MM.1S (cell line): ENCODE measurements at regions not wholly inside any gene's neighbourhood (a gene's known extent, or its start where the extent isn't known, plus 50 kb on each side); places are given as distances from the start of the nearest gene placed in this dataset.

ENCODE experiments used
- DNase-seq: peaks from one replicate; pipeline ENCODE4 v3.0.0-alpha.2; 2015
- H2AFZ ChIP-seq: fragments of 300-600 bp; sonication (generic); 2 replicates; pipeline ENCODE4 v1.6.0; 2016; ENCODE audit warnings: antibody characterized with exemption, low read length
- H3F3A ChIP-seq: fragments of 300-600 bp; sonication (generic); 2 replicates; pipeline ENCODE4 v1.6.1; 2016; ENCODE audit warnings: mild to moderate bottlenecking, antibody characterized with exemption, low read length, moderate library complexity, mixed read lengths; ENCODE audit not compliant: insufficient read depth
- H3K27ac ChIP-seq: fragments of 300-600 bp; sonication (generic); 2 replicates; pipeline ENCODE4 v1.5.1; 2016; ENCODE audit warnings: mild to moderate bottlenecking, low read length
- H3K27me3 ChIP-seq: fragments of 300-600 bp; sonication (generic); replicated peaks from 2 replicates; pipeline ENCODE4 v1.6.0; 2016; ENCODE audit warnings: low read length; ENCODE audit not compliant: insufficient read depth
- H3K36me3 ChIP-seq: fragments of 300-600 bp; sonication (generic); replicated peaks from 2 replicates; pipeline ENCODE4 v1.6.1; 2016; ENCODE audit warnings: mild to moderate bottlenecking, low read length, mixed read lengths; ENCODE audit not compliant: insufficient read depth
- H3K4me1 ChIP-seq: fragments of 300-600 bp; sonication (generic); 2 replicates; pipeline ENCODE4 v1.6.1; 2016; ENCODE audit warnings: low read length, mixed read lengths
- H3K4me2 ChIP-seq: fragments of 300-600 bp; sonication (generic); 2 replicates; pipeline ENCODE4 v1.6.0; 2016; ENCODE audit warnings: low read depth, low read length
- H3K4me3 ChIP-seq: fragments of 300-600 bp; sonication (generic); 2 replicates; pipeline ENCODE4 v1.5.1; 2016; ENCODE audit warnings: low read length, mixed read lengths
- H3K79me2 ChIP-seq: fragments of 300-600 bp; sonication (generic); 2 replicates; pipeline ENCODE4 v1.6.1; 2016; ENCODE audit warnings: mixed run types, low read length, mixed read lengths
- H3K9ac ChIP-seq: fragments of 300-600 bp; sonication (generic); 2 replicates; pipeline ENCODE4 v1.6.1; 2016; ENCODE audit warnings: low read length, mixed read lengths
- H3K9me2 ChIP-seq: fragments of 300-600 bp; sonication (generic); replicated peaks from 2 replicates; pipeline ENCODE4 v1.6.1; 2016; ENCODE audit warnings: mild to moderate bottlenecking, low read length, mixed read lengths; ENCODE audit not compliant: insufficient read depth
- H3K9me3 ChIP-seq: fragments of 300-600 bp; sonication (generic); replicated peaks from 2 replicates; pipeline ENCODE4 v1.6.1; 2016; ENCODE audit warnings: mild to moderate bottlenecking, low read length, mixed read lengths; ENCODE audit not compliant: insufficient read depth
- H4K20me1 ChIP-seq: fragments of 300-600 bp; sonication (generic); 2 replicates; pipeline ENCODE4 v1.6.1; 2016; ENCODE audit warnings: mild to moderate bottlenecking, low read length, moderate library complexity, mixed read lengths; ENCODE audit not compliant: insufficient read depth
- EZH2 ChIP-seq: fragments of 300-600 bp; sonication (generic); optimal IDR thresholded peaks from 2 replicates; pipeline ENCODE3; 2017; ENCODE audit warnings: low read depth, mild to moderate bottlenecking, antibody characterized with exemption, low read length, mixed read lengths
- EZH2phosphoT487 ChIP-seq: fragments of 300-600 bp; sonication (generic); IDR thresholded peaks from 2 replicates; pipeline ENCODE4 v1.6.1; 2018; ENCODE audit warnings: antibody characterized with exemption, low read length
- TF ChIP-seq, protein P1 (sequence below): fragments of 300-600 bp; sonication (generic); IDR thresholded peaks from 2 replicates; pipeline ENCODE4 v1.5.1; 2016; ENCODE audit warnings: antibody characterized with exemption, low read length, mixed read lengths

DNA sequence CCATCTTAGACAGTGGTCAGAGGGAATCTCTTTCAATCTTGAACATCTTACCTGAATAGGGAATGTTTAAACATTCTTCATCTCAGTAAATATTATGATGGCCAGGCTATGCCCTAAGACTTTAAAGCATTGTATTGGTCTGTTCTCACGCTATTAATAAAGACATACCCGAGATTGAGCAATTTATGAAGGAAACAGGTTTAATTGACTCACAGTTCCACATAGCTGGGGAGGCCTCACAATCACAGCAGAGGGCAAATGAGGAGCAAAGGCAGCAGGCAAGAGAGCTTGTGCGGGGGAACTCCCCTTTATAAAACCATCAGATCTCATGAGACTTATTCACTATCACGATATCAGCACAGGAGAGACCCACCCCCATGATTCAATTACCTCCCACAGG is 55.3 kb upstream of the SOX9 start:
- no peak overlapping the region for H3K4me3 ChIP-seq
- H3K9me3 ChIP-seq, result no peaks in the 10 kb centered on the region
- H3K36me3 ChIP-seq, result no peaks in the 10 kb centered on the region
- no peak overlapping the region for H3K4me2 ChIP-seq
- no peaks in the 10 kb centered on the region for H3K4me1 ChIP-seq
- H3K27ac ChIP-seq, result no peak overlapping the region
- no peaks in the 10 kb centered on the region for H4K20me1 ChIP-seq
- TF ChIP-seq EZH2, result no peak
- TF ChIP-seq, protein P1, sequence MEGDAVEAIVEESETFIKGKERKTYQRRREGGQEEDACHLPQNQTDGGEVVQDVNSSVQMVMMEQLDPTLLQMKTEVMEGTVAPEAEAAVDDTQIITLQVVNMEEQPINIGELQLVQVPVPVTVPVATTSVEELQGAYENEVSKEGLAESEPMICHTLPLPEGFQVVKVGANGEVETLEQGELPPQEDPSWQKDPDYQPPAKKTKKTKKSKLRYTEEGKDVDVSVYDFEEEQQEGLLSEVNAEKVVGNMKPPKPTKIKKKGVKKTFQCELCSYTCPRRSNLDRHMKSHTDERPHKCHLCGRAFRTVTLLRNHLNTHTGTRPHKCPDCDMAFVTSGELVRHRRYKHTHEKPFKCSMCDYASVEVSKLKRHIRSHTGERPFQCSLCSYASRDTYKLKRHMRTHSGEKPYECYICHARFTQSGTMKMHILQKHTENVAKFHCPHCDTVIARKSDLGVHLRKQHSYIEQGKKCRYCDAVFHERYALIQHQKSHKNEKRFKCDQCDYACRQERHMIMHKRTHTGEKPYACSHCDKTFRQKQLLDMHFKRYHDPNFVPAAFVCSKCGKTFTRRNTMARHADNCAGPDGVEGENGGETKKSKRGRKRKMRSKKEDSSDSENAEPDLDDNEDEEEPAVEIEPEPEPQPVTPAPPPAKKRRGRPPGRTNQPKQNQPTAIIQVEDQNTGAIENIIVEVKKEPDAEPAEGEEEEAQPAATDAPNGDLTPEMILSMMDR, result no peak
- TF ChIP-seq EZH2phosphoT487, result no peak
- no peaks in the 10 kb centered on the region for H3F3A ChIP-seq
- no peak for DNase-seq
- no peak overlapping the region for H2AFZ ChIP-seq
- no peaks in the 10 kb centered on the region for H3K9me2 ChIP-seq
- H3K79me2 ChIP-seq, result no peaks in the 10 kb centered on the region
- no peaks in the 10 kb centered on the region for H3K27me3 ChIP-seq
- no peak overlapping the region for H3K9ac ChIP-seq

DNA sequence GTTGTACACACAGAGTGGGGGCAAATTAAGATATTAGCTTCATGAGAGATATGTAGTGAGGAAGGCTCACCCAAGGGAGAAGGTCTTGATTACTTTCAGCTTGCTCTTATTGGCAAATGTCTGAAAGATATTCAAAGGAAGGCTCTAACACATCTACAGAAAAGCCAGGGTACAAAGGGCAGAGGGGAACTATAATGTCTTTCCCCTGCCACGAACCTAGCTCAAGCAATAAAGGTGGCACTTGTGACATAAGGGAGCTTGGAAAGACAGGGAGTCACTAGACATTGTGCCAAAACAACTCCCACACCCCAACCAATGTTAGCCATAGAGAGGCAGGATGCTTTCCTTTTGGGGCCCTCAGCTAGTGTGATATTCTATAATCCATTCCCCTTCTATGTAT is 52.2 kb upstream of the SOX9 start:
- H4K20me1 ChIP-seq, result no peaks in the 10 kb centered on the region

DNA sequence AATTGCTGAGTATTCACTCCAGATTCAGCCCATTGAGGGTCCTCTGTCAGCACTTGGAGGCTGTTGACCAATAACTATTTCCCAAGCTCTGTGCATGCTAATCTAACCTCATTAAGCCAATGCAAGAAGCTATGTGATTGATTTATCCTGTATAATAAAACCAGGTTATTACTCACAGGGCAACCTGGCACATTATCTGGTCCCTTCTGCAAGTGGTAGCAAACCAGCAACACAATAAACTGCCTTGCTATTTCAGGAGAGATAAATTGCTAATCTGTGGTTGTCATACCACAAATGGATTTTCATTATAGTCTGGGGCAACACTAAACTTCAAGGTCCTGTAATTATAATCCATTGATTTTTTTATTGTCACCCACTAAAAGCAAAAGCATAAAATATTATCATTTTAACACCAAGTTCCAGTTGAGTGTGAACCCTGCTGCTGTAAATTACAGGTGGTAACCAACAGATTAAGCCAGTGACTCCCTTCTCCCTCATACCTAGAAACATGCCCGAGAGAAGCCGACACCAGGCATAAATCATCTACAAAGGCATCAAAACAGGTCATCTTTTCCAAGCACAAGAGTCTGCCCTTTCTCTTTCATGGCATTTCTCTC is 51.1 kb upstream of the SOX9 start:
- Histone ChIP-seq H3K9me3 (no peaks in the 10 kb centered on the region), H3F3A (no peaks in the 10 kb centered on the region), H3K9ac (no peak overlapping the region), H3K4me1 (no peaks in the 10 kb centered on the region), H3K4me2 (no peak overlapping the region), H3K79me2 (no peaks in the 10 kb centered on the region), H3K4me3 (no peak overlapping the region), H3K36me3 (no peaks in the 10 kb centered on the region), H2AFZ (no peak overlapping the region), H4K20me1 (no peaks in the 10 kb centered on the region), H3K27me3 (no peaks in the 10 kb centered on the region), H3K9me2 (no peaks in the 10 kb centered on the region), H3K27ac (no peak overlapping the region)
- no peak for DNase-seq
- TF ChIP-seq EZH2phosphoT487, result no peak

More for the DNA sequence above, 52.2 kb upstream of the SOX9 start:
- TF ChIP-seq EZH2phosphoT487 (no peak), EZH2 (no peak)
- TF ChIP-seq, protein P1, result no peak
- Histone ChIP-seq H3K9me3 (no peaks in the 10 kb centered on the region), H3K9me2 (no peaks in the 10 kb centered on the region), H3K4me3 (no peak overlapping the region), H3K27ac (no peak overlapping the region), H3K27me3 (no peaks in the 10 kb centered on the region), H2AFZ (no peak overlapping the region), H3K36me3 (no peaks in the 10 kb centered on the region), H3K4me2 (no peak overlapping the region), H3F3A (no peaks in the 10 kb centered on the region), H3K79me2 (no peaks in the 10 kb centered on the region), H3K4me1 (no peaks in the 10 kb centered on the region), H3K9ac (no peak overlapping the region)
- DNase-seq, result no peak
